ENCODE measurements at regions not wholly inside any gene's neighbourhood (a gene's known extent, or its start where the extent isn't known, plus 50 kb on each side); places are given as distances from the start of the nearest gene placed in this dataset.

DNA sequence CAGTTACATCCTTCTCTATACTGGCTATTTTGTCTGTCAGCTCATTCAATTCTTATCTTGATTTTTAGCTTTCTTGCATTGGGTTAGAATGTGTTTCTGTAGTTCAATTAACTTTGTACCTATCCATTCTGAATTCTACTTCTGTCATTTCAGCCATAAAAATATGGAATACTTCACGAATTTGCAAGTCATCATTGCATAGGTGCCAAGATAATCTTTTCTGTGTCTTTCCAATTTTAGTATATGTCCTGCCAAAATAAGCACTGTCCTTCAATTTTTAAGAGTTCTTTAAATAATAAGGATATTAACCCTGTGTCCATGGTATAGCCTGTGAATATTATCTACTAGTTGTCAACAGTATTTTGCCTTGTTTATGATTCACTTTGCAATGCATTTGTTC is 665.7 kb upstream of the MDGA2 start:
- ChIA-PET CTCF (interaction anchor here (0.7 kb wide), 1 partner anchor 1101 kb away, joined by 3 read pairs; no protein-coding TSS in a partner anchor), POLR2A (no interaction called here)
- no peak overlapping the region for H3K4me3 ChIP-seq (ENCODE audit: low read depth, low read length)
- H3K4me1 ChIP-seq (ENCODE audit: control insufficient read depth, insufficient read depth, low read length), result no peaks in the 10 kb centered on the region
- TF ChIP-seq ZNF701 (tag by site-specific recombination; IDR thresholded peaks at IDR 0.05), result no peak
- no peak for TF ChIP-seq ZBTB17 (tag by site-specific recombination; IDR thresholded peaks at IDR 0.05)
- TF ChIP-seq ZNF600 (tag by site-specific recombination; IDR thresholded peaks at IDR 0.05), result no peak
- no peak for TF ChIP-seq GLIS2 (tag by site-specific recombination; IDR thresholded peaks at IDR 0.05)
- TF ChIP-seq, protein P1, sequence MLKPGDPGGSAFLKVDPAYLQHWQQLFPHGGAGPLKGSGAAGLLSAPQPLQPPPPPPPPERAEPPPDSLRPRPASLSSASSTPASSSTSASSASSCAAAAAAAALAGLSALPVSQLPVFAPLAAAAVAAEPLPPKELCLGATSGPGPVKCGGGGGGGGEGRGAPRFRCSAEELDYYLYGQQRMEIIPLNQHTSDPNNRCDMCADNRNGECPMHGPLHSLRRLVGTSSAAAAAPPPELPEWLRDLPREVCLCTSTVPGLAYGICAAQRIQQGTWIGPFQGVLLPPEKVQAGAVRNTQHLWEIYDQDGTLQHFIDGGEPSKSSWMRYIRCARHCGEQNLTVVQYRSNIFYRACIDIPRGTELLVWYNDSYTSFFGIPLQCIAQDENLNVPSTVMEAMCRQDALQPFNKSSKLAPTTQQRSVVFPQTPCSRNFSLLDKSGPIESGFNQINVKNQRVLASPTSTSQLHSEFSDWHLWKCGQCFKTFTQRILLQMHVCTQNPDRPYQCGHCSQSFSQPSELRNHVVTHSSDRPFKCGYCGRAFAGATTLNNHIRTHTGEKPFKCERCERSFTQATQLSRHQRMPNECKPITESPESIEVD (tag by site-specific recombination; IDR thresholded peaks at IDR 0.05), result no peak
- TF ChIP-seq ZBTB48 (tag by site-specific recombination; IDR thresholded peaks at IDR 0.05), result no peak
- no peak for TF ChIP-seq ZNF629 (tag by site-specific recombination; IDR thresholded peaks at IDR 0.05)
- no peaks in the 10 kb centered on the region for H3K9me3 ChIP-seq (ENCODE audit: control insufficient read depth, insufficient read depth, low read depth, low read length)
- H3K27ac ChIP-seq (ENCODE audit: extremely low read depth, low read depth, low read length), result no peak overlapping the region
- H3K36me3 ChIP-seq (ENCODE audit: control insufficient read depth in 2 of 2, insufficient read depth in 1 of 2, low read length in 2 of 2), result no peaks in the 10 kb centered on the region

DNA sequence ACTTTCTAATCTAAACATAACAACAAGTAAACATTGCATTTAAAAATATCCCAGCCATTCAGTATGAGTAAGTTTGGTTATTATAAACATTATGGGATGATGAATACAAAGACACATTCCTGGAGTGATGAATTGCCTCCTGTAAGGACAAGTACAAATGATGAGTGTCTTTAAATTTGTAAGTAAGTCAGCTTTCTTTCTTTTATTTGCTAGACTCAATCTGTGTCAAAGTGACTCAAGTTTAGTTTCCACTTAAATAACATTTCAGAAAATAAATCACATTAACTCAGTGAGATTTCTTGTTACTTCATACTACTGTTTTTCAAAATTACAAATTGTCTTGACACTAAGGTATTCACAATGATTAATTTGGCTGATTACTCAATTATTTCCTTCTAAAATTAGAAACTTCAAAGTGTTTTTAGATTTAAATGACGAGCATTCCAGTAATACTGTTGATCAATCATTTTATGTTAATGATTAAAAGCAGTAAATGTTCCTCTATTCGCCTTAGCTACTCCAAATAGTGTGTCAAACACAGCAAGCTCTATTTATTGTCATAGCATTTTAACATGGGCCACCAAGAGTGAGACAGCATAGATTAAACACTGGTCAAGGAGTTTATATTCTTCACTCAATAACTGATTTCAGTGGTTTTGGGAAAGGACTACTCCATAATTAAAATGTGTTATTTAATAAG is 658.0 kb upstream of the MDGA2 start:
- no peak overlapping the region for H3K27ac ChIP-seq (ENCODE audit: extremely low read depth, low read depth, low read length)
- H3K4me1 ChIP-seq (ENCODE audit: control insufficient read depth, insufficient read depth, low read length), result no peaks in the 10 kb centered on the region
- POLR2A ChIA-PET, result no interaction called here
- H3K9me3 ChIP-seq (ENCODE audit: control insufficient read depth, insufficient read depth, low read depth, low read length), result no peaks in the 10 kb centered on the region
- H3K36me3 ChIP-seq (ENCODE audit: control insufficient read depth in 2 of 2, insufficient read depth in 1 of 2, low read length in 2 of 2), result no peaks in the 10 kb centered on the region
- no peak for TF ChIP-seq HOXA7 (CRISPR knock-in tag; IDR thresholded peaks at IDR 0.05; ENCODE audit: borderline replicate concordance)
- TF ChIP-seq ZBTB21 (tag by site-specific recombination; IDR thresholded peaks at IDR 0.05), result no peak
- no peak for TF ChIP-seq ZNF501 (tag by site-specific recombination; IDR thresholded peaks at IDR 0.05)
- TF ChIP-seq ZFP41 (tag by site-specific recombination; IDR thresholded peaks at IDR 0.05; ENCODE audit: borderline replicate concordance), result no peak
- TF ChIP-seq, protein P2, sequence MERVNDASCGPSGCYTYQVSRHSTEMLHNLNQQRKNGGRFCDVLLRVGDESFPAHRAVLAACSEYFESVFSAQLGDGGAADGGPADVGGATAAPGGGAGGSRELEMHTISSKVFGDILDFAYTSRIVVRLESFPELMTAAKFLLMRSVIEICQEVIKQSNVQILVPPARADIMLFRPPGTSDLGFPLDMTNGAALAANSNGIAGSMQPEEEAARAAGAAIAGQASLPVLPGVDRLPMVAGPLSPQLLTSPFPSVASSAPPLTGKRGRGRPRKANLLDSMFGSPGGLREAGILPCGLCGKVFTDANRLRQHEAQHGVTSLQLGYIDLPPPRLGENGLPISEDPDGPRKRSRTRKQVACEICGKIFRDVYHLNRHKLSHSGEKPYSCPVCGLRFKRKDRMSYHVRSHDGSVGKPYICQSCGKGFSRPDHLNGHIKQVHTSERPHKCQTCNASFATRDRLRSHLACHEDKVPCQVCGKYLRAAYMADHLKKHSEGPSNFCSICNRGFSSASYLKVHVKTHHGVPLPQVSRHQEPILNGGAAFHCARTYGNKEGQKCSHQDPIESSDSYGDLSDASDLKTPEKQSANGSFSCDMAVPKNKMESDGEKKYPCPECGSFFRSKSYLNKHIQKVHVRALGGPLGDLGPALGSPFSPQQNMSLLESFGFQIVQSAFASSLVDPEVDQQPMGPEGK (tag by site-specific recombination; IDR thresholded peaks at IDR 0.05), result no peak
- TF ChIP-seq, protein P3, sequence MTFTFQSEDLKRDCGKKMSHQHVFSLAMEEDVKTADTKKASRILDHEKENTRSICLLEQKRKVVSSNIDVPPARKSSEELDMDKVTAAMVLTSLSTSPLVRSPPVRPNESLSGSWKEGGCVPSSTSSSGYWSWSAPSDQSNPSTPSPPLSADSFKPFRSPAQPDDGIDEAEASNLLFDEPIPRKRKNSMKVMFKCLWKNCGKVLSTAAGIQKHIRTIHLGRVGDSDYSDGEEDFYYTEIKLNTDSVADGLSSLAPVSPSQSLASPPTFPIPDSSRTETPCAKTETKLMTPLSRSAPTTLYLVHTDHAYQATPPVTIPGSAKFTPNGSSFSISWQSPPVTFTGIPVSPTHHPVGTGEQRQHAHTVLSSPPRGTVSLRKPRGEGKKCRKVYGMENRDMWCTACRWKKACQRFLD (tag by site-specific recombination; IDR thresholded peaks at IDR 0.05), result no peak
- TF ChIP-seq, protein P4, sequence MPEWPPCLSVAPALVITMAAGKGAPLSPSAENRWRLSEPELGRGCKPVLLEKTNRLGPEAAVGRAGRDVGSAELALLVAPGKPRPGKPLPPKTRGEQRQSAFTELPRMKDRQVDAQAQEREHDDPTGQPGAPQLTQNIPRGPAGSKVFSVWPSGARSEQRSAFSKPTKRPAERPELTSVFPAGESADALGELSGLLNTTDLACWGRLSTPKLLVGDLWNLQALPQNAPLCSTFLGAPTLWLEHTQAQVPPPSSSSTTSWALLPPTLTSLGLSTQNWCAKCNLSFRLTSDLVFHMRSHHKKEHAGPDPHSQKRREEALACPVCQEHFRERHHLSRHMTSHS (tag by site-specific recombination; IDR thresholded peaks at IDR 0.05), result no peak
- no peak for TF ChIP-seq ZNF677 (tag by site-specific recombination; IDR thresholded peaks at IDR 0.05)
- no peak for TF ChIP-seq ZNF792 (tag by site-specific recombination; IDR thresholded peaks at IDR 0.05)
- TF ChIP-seq OVOL3 (tag by site-specific recombination; IDR thresholded peaks at IDR 0.05), result no peak
- no peak for TF ChIP-seq ZNF354C (tag by site-specific recombination; IDR thresholded peaks at IDR 0.05; ENCODE audit: borderline replicate concordance, low read depth)
- TF ChIP-seq ZNF274 (IDR thresholded peaks at IDR 0.05; ENCODE audit: low read length), result no peak
- TF ChIP-seq ZNF274 (tag by site-specific recombination; IDR thresholded peaks at IDR 0.05; ENCODE audit: borderline replicate concordance), result no peak
- TF ChIP-seq, protein P5, sequence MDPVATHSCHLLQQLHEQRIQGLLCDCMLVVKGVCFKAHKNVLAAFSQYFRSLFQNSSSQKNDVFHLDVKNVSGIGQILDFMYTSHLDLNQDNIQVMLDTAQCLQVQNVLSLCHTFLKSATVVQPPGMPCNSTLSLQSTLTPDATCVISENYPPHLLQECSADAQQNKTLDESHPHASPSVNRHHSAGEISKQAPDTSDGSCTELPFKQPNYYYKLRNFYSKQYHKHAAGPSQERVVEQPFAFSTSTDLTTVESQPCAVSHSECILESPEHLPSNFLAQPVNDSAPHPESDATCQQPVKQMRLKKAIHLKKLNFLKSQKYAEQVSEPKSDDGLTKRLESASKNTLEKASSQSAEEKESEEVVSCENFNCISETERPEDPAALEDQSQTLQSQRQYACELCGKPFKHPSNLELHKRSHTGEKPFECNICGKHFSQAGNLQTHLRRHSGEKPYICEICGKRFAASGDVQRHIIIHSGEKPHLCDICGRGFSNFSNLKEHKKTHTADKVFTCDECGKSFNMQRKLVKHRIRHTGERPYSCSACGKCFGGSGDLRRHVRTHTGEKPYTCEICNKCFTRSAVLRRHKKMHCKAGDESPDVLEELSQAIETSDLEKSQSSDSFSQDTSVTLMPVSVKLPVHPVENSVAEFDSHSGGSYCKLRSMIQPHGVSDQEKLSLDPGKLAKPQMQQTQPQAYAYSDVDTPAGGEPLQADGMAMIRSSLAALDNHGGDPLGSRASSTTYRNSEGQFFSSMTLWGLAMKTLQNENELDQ (tag by site-specific recombination; IDR thresholded peaks at IDR 0.05; ENCODE audit: low read depth), result no peak
- no peak for TF ChIP-seq ZNF121 (tag by site-specific recombination; IDR thresholded peaks at IDR 0.05)
- no peak for TF ChIP-seq SP2 (tag by site-specific recombination; IDR thresholded peaks at IDR 0.05)
- no peak for TF ChIP-seq ZNF843 (tag by site-specific recombination; IDR thresholded peaks at IDR 0.05)
- TF ChIP-seq ZNF202 (tag by site-specific recombination; IDR thresholded peaks at IDR 0.05; ENCODE audit: borderline replicate concordance), result no peak
- TF ChIP-seq, protein P6, sequence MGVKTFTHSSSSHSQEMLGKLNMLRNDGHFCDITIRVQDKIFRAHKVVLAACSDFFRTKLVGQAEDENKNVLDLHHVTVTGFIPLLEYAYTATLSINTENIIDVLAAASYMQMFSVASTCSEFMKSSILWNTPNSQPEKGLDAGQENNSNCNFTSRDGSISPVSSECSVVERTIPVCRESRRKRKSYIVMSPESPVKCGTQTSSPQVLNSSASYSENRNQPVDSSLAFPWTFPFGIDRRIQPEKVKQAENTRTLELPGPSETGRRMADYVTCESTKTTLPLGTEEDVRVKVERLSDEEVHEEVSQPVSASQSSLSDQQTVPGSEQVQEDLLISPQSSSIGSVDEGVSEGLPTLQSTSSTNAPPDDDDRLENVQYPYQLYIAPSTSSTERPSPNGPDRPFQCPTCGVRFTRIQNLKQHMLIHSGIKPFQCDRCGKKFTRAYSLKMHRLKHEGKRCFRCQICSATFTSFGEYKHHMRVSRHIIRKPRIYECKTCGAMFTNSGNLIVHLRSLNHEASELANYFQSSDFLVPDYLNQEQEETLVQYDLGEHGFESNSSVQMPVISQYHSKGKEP (tag by site-specific recombination; IDR thresholded peaks at IDR 0.05), result no peak
- H3K4me3 ChIP-seq (ENCODE audit: low read depth, low read length), result no peak overlapping the region
- CTCF ChIA-PET, result no interaction called here
